Hippocampal formation (tissue), 2 donors: ENCODE measurements at regions not wholly inside any gene's neighbourhood (a gene's known extent, or its start where the extent isn't known, plus 50 kb on each side); places are given as distances from the start of the nearest gene placed in this dataset.
"Not testable (repeated sequence)": the region's sequence is repeated elsewhere in the genome, so short reads cannot be mapped to it uniquely, and the experiment has no call there.

Experiments
- DNase-seq, 2 donors: peaks; one replicate each; lab custom pipeline; 2025; lab: John Stamatoyannopoulos, UW

DNA sequence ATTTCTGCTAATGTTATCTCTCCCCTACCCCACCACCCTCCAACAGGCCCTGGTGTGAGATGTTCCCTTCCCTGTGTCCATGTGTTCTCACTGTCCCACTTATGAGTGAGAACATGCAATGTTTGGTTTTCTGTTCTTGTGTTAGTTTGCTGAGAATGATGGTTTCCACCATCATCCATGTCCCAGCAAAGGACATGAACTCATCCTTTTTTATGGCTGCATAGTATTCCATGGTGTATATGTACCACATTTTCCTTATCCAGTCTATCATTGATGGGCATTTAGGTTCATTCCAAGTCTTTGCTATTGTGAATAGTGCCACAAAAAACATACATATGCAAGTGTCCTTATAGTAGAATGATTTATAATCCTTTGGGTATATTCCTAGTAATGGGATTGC is 104.5 kb downstream of the ZNF33B start:
- DNase-seq, result not testable (repeated sequence)

DNA sequence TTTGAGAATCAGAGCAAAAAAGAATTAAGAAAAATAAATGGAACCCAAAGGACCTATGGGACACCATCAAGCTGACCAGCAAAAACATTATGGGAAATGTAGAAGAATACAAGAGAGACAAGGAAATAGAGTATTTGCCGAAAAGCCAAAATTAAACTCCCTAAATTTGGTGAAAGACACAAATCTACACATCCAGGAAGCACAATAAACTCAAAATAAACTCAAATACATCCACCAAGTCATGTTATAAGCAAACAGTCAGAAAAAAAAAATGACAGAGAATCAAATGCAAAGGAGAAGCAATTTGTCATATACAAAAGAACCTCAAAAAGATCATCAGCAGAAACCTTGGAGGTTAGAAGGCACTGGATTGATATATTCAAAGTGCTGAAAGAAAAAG is 105.4 kb downstream of the ZNF33B start:
- no peak for DNase-seq

DNA sequence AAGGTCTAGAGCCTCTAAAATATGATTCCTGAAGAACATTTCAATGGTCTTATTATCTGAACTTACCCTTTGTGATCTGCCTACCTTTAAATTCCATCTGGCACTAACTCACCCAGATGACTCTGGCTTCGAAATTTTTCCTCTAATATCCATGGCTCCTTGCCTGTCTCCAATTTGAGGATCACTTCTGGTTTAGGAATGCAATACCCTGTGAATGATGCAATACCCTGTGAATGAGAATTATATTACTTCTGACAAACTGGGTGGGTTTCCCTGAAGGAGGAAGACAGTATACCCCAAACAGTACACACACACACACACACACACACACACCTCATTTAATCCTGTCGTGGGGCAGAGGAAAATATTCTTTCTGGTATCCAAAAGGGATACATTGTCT is 115.3 kb downstream of the ZNF33B start:
- DNase-seq, result no peak

DNA sequence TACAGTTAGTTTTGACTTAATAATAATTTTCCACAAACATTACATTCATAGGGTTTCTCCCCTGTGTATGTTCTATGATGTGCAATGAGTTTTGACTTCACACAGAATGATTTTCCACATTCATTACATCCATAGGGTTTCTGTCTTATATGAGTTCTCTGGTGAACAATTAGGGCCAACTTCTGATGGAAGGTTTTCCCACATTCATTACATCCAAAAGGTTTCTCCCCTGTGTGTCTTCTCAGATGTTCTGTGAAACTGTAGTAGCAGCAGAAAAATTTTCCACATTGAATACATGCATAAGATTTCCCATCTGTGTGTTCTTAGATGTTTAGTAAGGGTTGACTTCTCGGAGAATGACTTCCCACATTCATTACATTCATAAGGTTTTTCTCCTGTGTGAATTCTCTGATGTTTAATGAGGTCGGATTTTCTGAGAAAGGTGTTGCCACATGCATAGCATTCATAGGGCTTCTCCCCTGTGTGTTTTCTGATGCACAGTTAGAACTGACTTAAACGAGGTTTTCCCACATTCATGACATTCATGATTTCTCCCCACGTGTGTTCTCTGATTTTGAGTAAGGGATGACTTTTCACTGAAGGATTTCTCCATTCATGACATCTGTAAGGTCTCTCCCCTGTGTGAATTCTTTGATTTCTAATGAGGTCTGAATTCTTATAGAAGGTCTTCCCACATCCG is 118.5 kb downstream of the ZNF33B start:
- no peak for DNase-seq

DNA sequence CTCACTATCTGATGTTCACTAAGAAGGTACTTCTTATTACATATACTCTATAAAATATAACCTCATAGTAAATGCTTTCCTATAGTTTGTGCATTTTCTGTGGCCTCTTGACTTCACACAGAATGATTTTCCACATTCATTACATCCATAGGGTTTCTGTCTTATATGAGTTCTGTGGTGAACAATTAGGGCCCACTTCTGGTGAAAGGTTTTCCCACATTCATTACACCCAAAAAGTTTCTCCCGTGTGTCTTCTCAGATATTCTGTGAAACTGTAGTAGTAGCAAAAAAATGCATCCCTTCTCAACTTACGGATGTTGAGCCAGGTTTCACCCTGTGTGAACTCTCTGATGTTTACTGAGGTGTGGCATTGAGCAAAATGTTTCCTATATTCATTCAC is 119.3 kb downstream of the ZNF33B start:
- no peak for DNase-seq

- DNase-seq, result no peak
Measured at GRCh38 chr10:42513921-42514320, 124.4 kb downstream of the ZNF33B start.

- no peak for DNase-seq
Measured at GRCh38 chr10:42491801-42492200, 146.6 kb downstream of the ZNF33B start.

GRCh38 chr10:42491001-42491592 is 147.3 kb downstream of the ZNF33B start:
- DNase-seq, result no peak

- no peak for DNase-seq
Measured at GRCh38 chr10:42490368-42490767, 148.0 kb downstream of the ZNF33B start.

GRCh38 chr10:42488416-42488815 is 150.0 kb downstream of the ZNF33B start:
- no peak for DNase-seq

GRCh38 chr10:42482411-42482810 is 156.0 kb downstream of the ZNF33B start:
- no peak for DNase-seq

GRCh38 chr10:42479057-42479456 is 159.3 kb downstream of the ZNF33B start:
- DNase-seq, result no peak

DNA sequence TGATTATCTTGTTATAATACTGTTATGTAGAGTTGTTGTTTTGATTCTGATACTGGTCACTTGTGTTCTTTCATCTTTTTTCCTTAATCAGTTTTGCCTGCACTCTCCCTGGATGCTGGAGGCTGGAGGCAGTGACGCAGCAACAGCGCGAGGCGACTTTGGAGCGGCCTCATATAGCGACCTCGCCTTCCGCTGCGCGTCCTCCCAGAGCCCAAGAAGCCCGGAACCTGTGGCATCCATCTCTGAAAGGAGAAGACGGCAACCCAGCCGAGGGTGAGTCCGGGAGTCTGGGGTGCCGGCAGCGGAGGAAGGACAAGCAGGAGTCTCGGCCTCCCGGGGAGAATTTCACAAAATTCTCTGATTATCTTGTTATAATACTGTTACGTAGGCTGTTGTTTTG is 161.2 kb downstream of the ZNF33B start:
- DNase-seq, result no peak

GRCh38 chr10:42476101-42476500 is 162.3 kb downstream of the ZNF33B start:
- no peak for DNase-seq

DNA sequence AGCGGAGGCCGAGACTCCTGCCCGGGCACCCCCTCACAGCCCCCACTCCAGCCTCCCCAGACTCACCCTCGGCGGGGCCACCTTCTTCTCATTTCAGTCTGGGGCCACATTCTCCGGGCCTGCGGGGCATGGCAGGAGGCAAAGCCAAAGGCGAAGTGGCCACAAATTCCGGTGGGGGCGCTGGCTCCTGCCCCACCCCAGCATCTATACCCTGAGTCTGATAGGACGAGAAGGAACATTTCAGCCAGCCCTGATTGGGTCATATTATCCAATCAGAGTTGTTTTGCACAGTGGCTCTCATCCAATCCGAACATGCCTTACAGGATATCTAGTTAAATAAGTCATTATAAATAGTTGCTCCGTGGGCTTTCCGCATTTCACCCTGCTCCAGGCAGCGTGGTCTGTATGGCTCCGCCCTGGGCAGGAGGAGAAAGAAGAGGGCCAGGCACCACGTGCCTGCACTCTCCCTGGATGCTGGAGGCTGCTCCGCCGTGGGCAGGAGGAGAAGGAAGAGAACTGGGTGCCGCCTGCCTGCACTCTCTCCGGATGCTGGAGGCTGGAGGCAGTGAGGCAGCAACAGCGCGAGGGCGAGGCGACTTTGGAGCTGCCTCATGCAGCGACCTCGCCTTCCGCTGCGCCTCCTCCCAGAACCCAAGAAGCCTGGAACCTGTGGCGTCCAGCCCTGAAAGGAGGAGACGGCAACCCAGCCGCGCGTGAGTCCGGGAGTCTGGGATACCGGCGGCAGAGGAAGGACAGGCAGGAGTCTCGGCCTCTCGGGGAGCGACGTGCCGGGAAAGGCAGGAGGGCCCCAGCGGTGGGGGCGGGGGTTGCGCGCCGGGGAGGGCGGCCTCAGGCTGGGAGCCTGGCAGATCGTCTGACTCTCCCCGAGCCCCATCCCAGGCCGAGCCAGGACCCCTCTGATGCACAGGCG is 162.9 kb downstream of the ZNF33B start:
- DNase-seq, result no peak

DNA sequence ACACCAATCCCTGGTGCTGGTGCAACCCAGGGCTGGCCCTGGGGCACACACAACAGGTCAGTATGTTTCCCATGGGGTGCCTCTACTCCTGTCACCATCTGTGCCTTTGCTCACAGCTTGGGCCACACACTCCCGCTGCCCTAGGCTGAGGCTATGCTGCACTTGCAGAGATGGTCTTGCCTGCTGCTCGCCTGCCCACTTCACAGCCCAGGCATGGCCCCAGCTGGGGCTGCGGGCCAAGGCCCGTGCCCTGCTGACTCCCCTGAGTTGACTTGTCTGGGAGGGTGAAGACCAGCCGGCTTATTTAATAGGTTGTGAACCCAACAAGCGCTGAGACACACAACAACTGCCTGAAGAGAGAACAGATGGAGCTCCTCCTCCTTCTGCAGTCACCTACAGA is 184.1 kb downstream of the ZNF33B start:
- no peak for DNase-seq

DNA sequence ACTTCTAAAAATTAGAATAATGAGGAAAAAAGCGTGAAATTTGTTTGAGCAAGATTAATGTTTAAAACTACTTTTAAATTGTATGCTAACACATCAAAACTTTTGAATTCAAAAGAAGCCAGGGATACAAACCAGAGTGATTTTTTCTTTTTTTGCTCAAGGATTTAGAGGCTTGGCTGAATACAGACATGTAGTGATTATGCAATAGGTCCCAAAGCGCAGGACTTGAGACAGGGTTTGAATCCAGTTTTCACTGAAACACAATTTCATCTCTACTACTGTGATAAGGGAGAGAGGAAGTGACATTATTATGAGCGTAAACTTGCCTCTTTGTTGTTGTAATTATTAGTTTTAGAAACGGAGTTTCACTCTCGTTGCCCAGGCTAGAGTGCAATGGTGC is 207.3 kb downstream of the ZNF33B start:
- no peak for DNase-seq

GRCh38 chr10:42428534-42428933 is 209.8 kb downstream of the ZNF33B start:
- peak in 1 of 2 donors; percentile 16 for DNase-seq

- no peak for DNase-seq
Measured at GRCh38 chr10:42422911-42423310, 215.5 kb downstream of the ZNF33B start.

GRCh38 chr10:42421812-42422211 is 216.6 kb downstream of the ZNF33B start:
- DNase-seq, result no peak

- DNase-seq, result no peak
Measured at GRCh38 chr10:42419789-42420188, 218.6 kb downstream of the ZNF33B start.

DNA sequence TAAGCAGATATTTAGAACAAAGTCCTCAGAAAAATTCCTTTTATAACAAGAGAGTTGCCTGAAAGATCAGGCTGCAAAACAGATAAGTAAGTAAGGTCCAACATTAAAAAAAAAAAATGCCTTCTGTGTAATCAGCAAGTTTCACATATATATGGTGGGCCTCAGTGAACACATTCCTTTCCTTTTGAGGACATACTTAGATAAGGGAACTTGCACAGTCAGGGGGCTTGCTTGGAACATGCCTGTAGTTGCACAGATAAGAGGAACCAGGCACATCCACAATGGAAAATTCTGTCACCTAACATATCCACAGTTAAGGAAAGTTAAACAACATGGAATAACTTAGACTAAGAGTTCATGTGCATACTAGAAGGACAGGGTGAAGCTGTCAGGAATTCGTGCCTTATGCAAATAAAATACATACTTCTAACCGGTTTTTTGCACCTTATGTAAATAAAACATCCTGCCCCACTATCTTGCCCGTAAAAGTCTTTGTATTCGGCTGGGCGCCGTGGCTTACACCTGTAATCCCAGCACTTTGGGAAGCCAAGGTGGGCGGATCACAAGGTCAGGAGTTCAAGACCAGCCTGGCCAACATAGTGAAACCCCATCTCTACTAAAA is 257.3 kb downstream of the ZNF33B start:
- no peak for DNase-seq
